SK-N-MC (cell line): ENCODE measurements at regions not wholly inside any gene's neighbourhood (a gene's known extent, or its start where the extent isn't known, plus 50 kb on each side); places are given as distances from the start of the nearest gene placed in this dataset.

ENCODE experiments used
- EZH2 ChIP-seq: fragments of 200-600 bp; sonication (generic); IDR thresholded peaks from one replicate; pipeline ENCODE4 v1.6.1; 2017; ENCODE audit warnings: antibody characterized with exemption
- POLR2AphosphoS5 ChIP-seq: IDR thresholded peaks from 2 replicates; pipeline ENCODE4 v1.6.1; 2012; ENCODE audit warnings: mild to moderate bottlenecking, low read depth, low read length, borderline replicate concordance

GRCh38 chr11:21806508-21806907 lies 386.4 kb upstream of the ANO5 start:
- TF ChIP-seq EZH2 (no peak), POLR2AphosphoS5 (no peak)
